ENCODE measurements at regions not wholly inside any gene's neighbourhood (a gene's known extent, or its start where the extent isn't known, plus 50 kb on each side); places are given as distances from the start of the nearest gene placed in this dataset.

DNA sequence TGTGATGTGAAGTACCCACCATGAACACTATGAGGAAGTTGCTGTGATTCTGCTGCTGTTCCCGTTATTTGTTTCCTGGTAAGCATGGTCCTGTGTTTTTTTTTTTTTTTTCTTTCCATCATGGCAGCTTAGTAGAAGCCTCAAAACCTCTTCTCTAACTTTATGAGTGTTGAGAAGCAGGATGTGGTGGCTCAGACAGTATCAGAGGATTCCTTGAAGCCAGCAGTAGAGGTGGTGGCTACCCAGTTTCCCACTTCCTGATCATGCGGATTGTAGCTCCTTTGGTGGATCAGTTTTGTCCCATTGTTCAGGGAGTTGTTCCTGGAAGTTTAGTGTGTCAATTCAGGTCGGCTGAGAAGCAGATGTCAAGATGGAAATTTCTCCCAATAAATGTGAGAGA, 175.8 kb downstream of the ATP23 start:
- TF ChIP-seq, protein P1, sequence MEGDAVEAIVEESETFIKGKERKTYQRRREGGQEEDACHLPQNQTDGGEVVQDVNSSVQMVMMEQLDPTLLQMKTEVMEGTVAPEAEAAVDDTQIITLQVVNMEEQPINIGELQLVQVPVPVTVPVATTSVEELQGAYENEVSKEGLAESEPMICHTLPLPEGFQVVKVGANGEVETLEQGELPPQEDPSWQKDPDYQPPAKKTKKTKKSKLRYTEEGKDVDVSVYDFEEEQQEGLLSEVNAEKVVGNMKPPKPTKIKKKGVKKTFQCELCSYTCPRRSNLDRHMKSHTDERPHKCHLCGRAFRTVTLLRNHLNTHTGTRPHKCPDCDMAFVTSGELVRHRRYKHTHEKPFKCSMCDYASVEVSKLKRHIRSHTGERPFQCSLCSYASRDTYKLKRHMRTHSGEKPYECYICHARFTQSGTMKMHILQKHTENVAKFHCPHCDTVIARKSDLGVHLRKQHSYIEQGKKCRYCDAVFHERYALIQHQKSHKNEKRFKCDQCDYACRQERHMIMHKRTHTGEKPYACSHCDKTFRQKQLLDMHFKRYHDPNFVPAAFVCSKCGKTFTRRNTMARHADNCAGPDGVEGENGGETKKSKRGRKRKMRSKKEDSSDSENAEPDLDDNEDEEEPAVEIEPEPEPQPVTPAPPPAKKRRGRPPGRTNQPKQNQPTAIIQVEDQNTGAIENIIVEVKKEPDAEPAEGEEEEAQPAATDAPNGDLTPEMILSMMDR (IDR thresholded peaks at IDR 0.05), result no peak
- TF ChIP-seq POLR2A (IDR thresholded peaks at IDR 0.05), result no peak

Measured in esophagus squamous epithelium (tissue), 4 donors.